Epithelial cell of esophagus (primary cell): ENCODE measurements at regions not wholly inside any gene's neighbourhood (a gene's known extent, or its start where the extent isn't known, plus 50 kb on each side); places are given as distances from the start of the nearest gene placed in this dataset.
A peak's percentile ranks its signal among the peaks of the same experiment; 100 is the strongest.

ENCODE experiments used
- DNase-seq: peaks from one replicate; pipeline ENCODE4 v3.0.0; 2010; ENCODE audit warnings: low read depth
- H3K4me3 ChIP-seq: 2 replicates; pipeline ENCODE4 v1.5.1; 2011; ENCODE audit warnings: mild to moderate bottlenecking, low read length, control low read depth
- CTCF ChIP-seq: IDR thresholded peaks from 2 replicates; pipeline ENCODE4 v1.5.1; 2011; ENCODE audit warnings: low read depth, mild to moderate bottlenecking, low read length, control low read depth, inconsistent platforms; ENCODE audit not compliant: insufficient read depth; ENCODE audit errors: missing control alignments

DNA sequence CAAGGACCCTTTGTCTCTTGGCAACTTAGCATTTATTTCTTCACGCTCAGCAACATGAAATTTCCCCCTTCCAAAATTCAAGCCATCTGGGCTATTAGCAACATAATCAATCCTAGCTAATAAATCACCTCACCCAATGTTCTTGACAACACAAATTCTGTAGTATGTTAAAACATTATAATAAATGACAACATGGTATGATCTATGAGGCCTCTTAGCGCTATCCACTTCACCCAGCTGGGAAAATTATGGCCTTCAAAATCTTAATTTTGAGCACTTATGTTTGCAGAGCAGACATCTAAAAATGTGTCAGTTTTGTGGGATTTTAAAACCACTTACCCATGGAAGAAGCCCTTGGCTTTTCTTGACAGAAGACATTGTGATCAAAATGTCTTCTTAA, 181.9 kb downstream of the HDGFL1 start:
- no peak for DNase-seq
- no peak overlapping the region for H3K4me3 ChIP-seq
- TF ChIP-seq CTCF: no peak

DNA sequence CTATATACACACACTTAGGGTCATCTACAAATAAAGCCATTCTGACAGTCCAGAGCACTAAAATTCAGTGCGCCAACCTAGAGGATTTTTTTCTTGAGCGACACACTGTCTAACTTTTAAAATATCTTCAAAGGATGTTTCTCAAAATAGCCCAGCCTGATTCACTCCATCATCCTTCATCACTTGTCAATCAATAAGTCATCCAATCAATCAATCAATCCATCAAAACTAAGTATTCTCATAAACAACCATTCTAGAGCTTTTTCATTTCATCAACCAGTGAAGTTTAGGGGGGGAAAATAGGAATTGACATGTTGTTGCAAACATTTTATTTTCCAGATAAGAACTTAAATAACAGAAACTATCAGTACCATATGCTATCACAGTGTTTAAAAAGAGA, 183.2 kb downstream of the HDGFL1 start:
- TF ChIP-seq CTCF: no peak
- H3K4me3 ChIP-seq: no peak overlapping the region
- DNase-seq: no peak

GRCh38 chr6:22754061-22754460, 184.7 kb downstream of the HDGFL1 start:
- no peak for DNase-seq
- H3K4me3 ChIP-seq: no peak overlapping the region
- TF ChIP-seq CTCF: no peak

- no peak overlapping the region for H3K4me3 ChIP-seq
- DNase-seq: no peak
Measured at GRCh38 chr6:22755605-22756004, 186.2 kb downstream of the HDGFL1 start.

DNA sequence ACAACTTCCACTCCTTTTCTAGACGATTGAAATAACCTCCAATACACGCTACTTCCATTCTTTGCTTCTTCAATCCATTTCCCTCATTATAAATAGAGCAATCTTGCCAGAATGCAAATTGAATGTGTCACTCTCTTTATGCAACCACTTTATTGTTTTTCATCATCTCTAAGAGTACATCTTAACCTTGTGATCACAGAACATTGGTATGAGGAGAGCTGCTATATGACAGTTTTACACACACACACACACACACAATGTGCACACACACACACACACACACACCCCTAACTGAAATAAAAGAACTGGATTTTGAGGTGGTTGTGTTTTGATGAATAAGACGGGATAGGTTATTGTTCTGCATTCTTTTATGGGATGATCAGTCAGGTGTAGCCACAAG, 187.0 kb downstream of the HDGFL1 start:
- no peak for TF ChIP-seq CTCF
- DNase-seq: peak; percentile 79
- H3K4me3 ChIP-seq: no peak overlapping the region

More at GRCh38 chr6:22755605-22756004, 186.2 kb downstream of the HDGFL1 start:
- TF ChIP-seq CTCF: no peak

- no peak overlapping the region for H3K4me3 ChIP-seq
- DNase-seq: peak; percentile 30
- TF ChIP-seq CTCF: no peak
Measured at GRCh38 chr6:22764496-22764895, 195.1 kb downstream of the HDGFL1 start.

GRCh38 chr6:22765015-22765414, 195.6 kb downstream of the HDGFL1 start:
- no peak overlapping the region for H3K4me3 ChIP-seq
- DNase-seq: peak; percentile 35
- no peak for TF ChIP-seq CTCF
